K562 (cell line): ENCODE measurements at regions not wholly inside any gene's neighbourhood (a gene's known extent, or its start where the extent isn't known, plus 50 kb on each side); places are given as distances from the start of the nearest gene placed in this dataset.
A peak's percentile ranks its signal among the peaks of the same experiment; 100 is the strongest.

Experiments
- ARID1B ChIP-seq: fragments of 450-650 bp; IDR thresholded peaks from 2 replicates; pipeline ENCODE4 v1.6.1; 2016; ENCODE audit warnings: antibody characterized with exemption, mild to moderate bottlenecking, inconsistent platforms
- ATF1 ChIP-seq, 2 experiments: fragments of 450-650 bp in 1 of 2; IDR thresholded peaks; 2 replicates each; pipeline ENCODE4 v1.6.1; 2016; ENCODE audit warnings: missing compliant biosample characterization in 1 of 2, missing genetic modification characterization in 1 of 2
- CREM ChIP-seq: IDR thresholded peaks from 2 replicates; pipeline ENCODE4 v1.6.1; 2014; ENCODE audit warnings: antibody characterized with exemption, low read depth
- CXXC5 ChIP-seq: fragments of 250-450 bp; sonication (Bioruptor Pico); IDR thresholded peaks from 2 replicates; pipeline ENCODE4 v1.8.0; 2022; ENCODE audit warnings: inconsistent platforms, mild to moderate bottlenecking, moderate library complexity
- DPF2 ChIP-seq: fragments of 450-650 bp; IDR thresholded peaks from 2 replicates; pipeline ENCODE4 v1.6.1; 2016
- E2F1 ChIP-seq: sonication (generic); formaldehyde crosslinking; IDR thresholded peaks from 2 replicates; pipeline ENCODE4 v1.8.1; 2023; ENCODE audit warnings: mild to moderate bottlenecking, missing genetic modification reagents, moderate library complexity
- FIP1L1 ChIP-seq: fragments of 200-400 bp; formaldehyde crosslinking; IDR thresholded peaks from 2 replicates; pipeline ENCODE4 v1.6.1; 2018; ENCODE audit warnings: mild to moderate bottlenecking, low read depth, low read length; ENCODE audit not compliant: poor library complexity, severe bottlenecking
- GATAD2B ChIP-seq: fragments of 450-650 bp; IDR thresholded peaks from 2 replicates; pipeline ENCODE4 v1.6.1; 2017; ENCODE audit warnings: mild to moderate bottlenecking, borderline replicate concordance
- HDAC1 ChIP-seq, 2 experiments: fragments of 450-650 bp; IDR thresholded peaks; 2 replicates each; pipeline ENCODE4 v1.6.1; 2016 to 2017; ENCODE audit warnings: inconsistent platforms in 1 of 2, mild to moderate bottlenecking in 1 of 2, moderate library complexity in 1 of 2
- JUND ChIP-seq, 2 experiments: IDR thresholded peaks; 2 replicates in 1 of 2; 3 replicates in 1 of 2; pipeline ENCODE4 v1.6.1; 2011; ENCODE audit warnings: borderline replicate concordance in 2 of 2, low read depth in 2 of 2, low read length in 2 of 2, improper control_type of control experiment in 1 of 2, missing biosample characterization in 1 of 2, missing genetic modification characterization in 1 of 2, missing genetic modification reagents in 1 of 2
- KDM1A ChIP-seq, 2 experiments: fragments of 450-650 bp; IDR thresholded peaks; 2 replicates each; pipeline ENCODE4 v1.6.1; 2016; ENCODE audit warnings: mild to moderate bottlenecking in 2 of 2
- PTRF ChIP-seq: fragments of 450-650 bp; IDR thresholded peaks from 2 replicates; pipeline ENCODE4 v1.6.1; 2016; ENCODE audit warnings: mild to moderate bottlenecking, missing genetic modification characterization, missing compliant biosample characterization
- RCOR1 ChIP-seq, 2 experiments: IDR thresholded peaks; 2 replicates each; pipeline ENCODE4 v1.6.1; 2012; ENCODE audit warnings: low read depth in 2 of 2, low read length in 2 of 2, borderline replicate concordance in 1 of 2, improper control_type of control experiment in 1 of 2
- SMARCA4 ChIP-seq: fragments of 450-650 bp; IDR thresholded peaks from 2 replicates; pipeline ENCODE4 v1.6.1; 2016
- ZZZ3 ChIP-seq: fragments of 450-650 bp; IDR thresholded peaks from 2 replicates; pipeline ENCODE4 v1.6.1; 2016; ENCODE audit warnings: antibody characterized with exemption, mild to moderate bottlenecking, moderate library complexity

- TF ChIP-seq PTRF (tag), result no peak
- peak; percentile 25; the same call in 1 of the 2 replicates for TF ChIP-seq JUND (IDR thresholded peaks at IDR 0.05; ENCODE audit: borderline replicate concordance, low read depth, low read length)
- no peak; the same call in 2 of the 3 replicates for TF ChIP-seq JUND (tag; IDR thresholded peaks at IDR 0.05; ENCODE audit: borderline replicate concordance, low read depth, low read length)
- peak; percentile 48 for TF ChIP-seq CREM
- peak in 1 of 2 experiments; percentile 78; a peak in 2 of 4 replicates for TF ChIP-seq RCOR1 (IDR thresholded peaks at IDR 0.05; ENCODE audit: borderline replicate concordance in 1 of 2, low read depth in 2 of 2, low read length in 2 of 2)
- TF ChIP-seq ARID1B, result 0 out of 2 replicates have a peak, but pooled peaks have one; percentile 25
- TF ChIP-seq CXXC5 (CRISPR knock-in tag), result 0 out of 2 replicates have a peak, but pooled peaks have one; percentile 12
- TF ChIP-seq ZZZ3, result no peak
- no peak for TF ChIP-seq E2F1 (CRISPR knock-in tag)
- 0 out of 4 replicates have a peak, but pooled peaks of 1 of the 2 experiments have one; percentile 20 for TF ChIP-seq HDAC1 (IDR thresholded peaks at IDR 0.05)
- 0 out of 2 replicates have a peak, but pooled peaks have one; percentile 13 for TF ChIP-seq SMARCA4
- TF ChIP-seq KDM1A (IDR thresholded peaks at IDR 0.05), result 0 out of 4 replicates have a peak, but pooled peaks of 1 of the 2 experiments have one; percentile 16
- TF ChIP-seq FIP1L1, result no peak
- no peak for TF ChIP-seq ATF1 (CRISPR knock-in tag; IDR thresholded peaks at IDR 0.05)
- TF ChIP-seq ATF1 (tag; IDR thresholded peaks at IDR 0.05), result peak; percentile 52
- TF ChIP-seq GATAD2B, result 0 out of 2 replicates have a peak, but pooled peaks have one; percentile 9
- 0 out of 2 replicates have a peak, but pooled peaks have one; percentile 42 for TF ChIP-seq DPF2
Measured at GRCh38 chr5:54736003-54736797, 218.6 kb downstream of the SNX18 start (continued).
